Loucy (cell line): ENCODE measurements at regions not wholly inside any gene's neighbourhood (a gene's known extent, or its start where the extent isn't known, plus 50 kb on each side); places are given as distances from the start of the nearest gene placed in this dataset.

Experiments
- H2AFZ ChIP-seq: fragments of 200-600 bp; sonication (generic); 2 replicates; pipeline ENCODE4 v1.6.0; 2016; ENCODE audit warnings: antibody characterized with exemption, mild to moderate bottlenecking, low read length, moderate library complexity
- H3F3A ChIP-seq: fragments of 200-600 bp; 2 replicates; pipeline ENCODE4 v1.6.0; 2016; ENCODE audit warnings: antibody characterized with exemption, low read depth, mild to moderate bottlenecking
- H3K27me3 ChIP-seq: fragments of 200-600 bp; sonication (generic); 2 replicates; pipeline ENCODE4 v1.6.1; 2014; ENCODE audit warnings: low read length, mild to moderate bottlenecking; ENCODE audit not compliant: insufficient read depth, poor library complexity, severe bottlenecking
- H3K36me3 ChIP-seq: fragments of 200-600 bp; sonication (generic); 2 replicates; pipeline ENCODE4 v1.6.1; 2016; ENCODE audit warnings: low read length; ENCODE audit not compliant: insufficient read depth
- H3K4me1 ChIP-seq: fragments of 200-600 bp; sonication (generic); 2 replicates; pipeline ENCODE4 v1.5.1; 2014; ENCODE audit warnings: low read length, mild to moderate bottlenecking; ENCODE audit not compliant: insufficient read depth, poor library complexity, severe bottlenecking
- H3K4me2 ChIP-seq: fragments of 200-600 bp; sonication (generic); 2 replicates; pipeline ENCODE4 v1.6.0; 2014; ENCODE audit warnings: antibody characterized with exemption, low read length, low read depth, mild to moderate bottlenecking; ENCODE audit not compliant: poor library complexity, severe bottlenecking
- H3K4me3 ChIP-seq: fragments of 200-600 bp; sonication (generic); 2 replicates; pipeline ENCODE4 v1.5.1; 2014; ENCODE audit warnings: low read length, mild to moderate bottlenecking, mixed read lengths; ENCODE audit not compliant: poor library complexity, severe bottlenecking
- H3K79me2 ChIP-seq: fragments of 200-600 bp; sonication (generic); 2 replicates; pipeline ENCODE4 v1.6.1; 2014; ENCODE audit warnings: low read length; ENCODE audit not compliant: insufficient read depth
- H3K9ac ChIP-seq: fragments of 200-600 bp; sonication (generic); 2 replicates; pipeline ENCODE4 v1.6.0; 2014; ENCODE audit warnings: mild to moderate bottlenecking, low read depth, low read length, moderate library complexity; ENCODE audit not compliant: poor library complexity, severe bottlenecking
- H3K9me2 ChIP-seq: fragments of 200-600 bp; sonication (generic); replicated peaks from 2 replicates; pipeline ENCODE4 v1.6.1; 2016; ENCODE audit warnings: low read depth, low read length, mixed read lengths
- H3K9me3 ChIP-seq: fragments of 200-600 bp; sonication (generic); 2 replicates; pipeline ENCODE4 v1.6.1; 2014; ENCODE audit warnings: mild to moderate bottlenecking, antibody characterized with exemption, low read length, low read depth; ENCODE audit not compliant: insufficient read depth
- H4K20me1 ChIP-seq: fragments of 200-600 bp; sonication (generic); 2 replicates; pipeline ENCODE4 v1.6.0; 2014; ENCODE audit warnings: antibody characterized with exemption, low read length, mild to moderate bottlenecking; ENCODE audit not compliant: insufficient read depth, poor library complexity, severe bottlenecking
- EZH2phosphoT487 ChIP-seq: fragments of 200-600 bp; IDR thresholded peaks from 2 replicates; pipeline ENCODE4 v1.6.1; 2018; ENCODE audit warnings: antibody characterized with exemption, mild to moderate bottlenecking, moderate library complexity, borderline replicate concordance
- TF ChIP-seq, protein P1 (sequence below): fragments of 200-600 bp; sonication (generic); conservative IDR thresholded peaks from 2 replicates; pipeline ENCODE4 v1.5.1; 2014; ENCODE audit warnings: mild to moderate bottlenecking, antibody characterized with exemption, low read length

DNA sequence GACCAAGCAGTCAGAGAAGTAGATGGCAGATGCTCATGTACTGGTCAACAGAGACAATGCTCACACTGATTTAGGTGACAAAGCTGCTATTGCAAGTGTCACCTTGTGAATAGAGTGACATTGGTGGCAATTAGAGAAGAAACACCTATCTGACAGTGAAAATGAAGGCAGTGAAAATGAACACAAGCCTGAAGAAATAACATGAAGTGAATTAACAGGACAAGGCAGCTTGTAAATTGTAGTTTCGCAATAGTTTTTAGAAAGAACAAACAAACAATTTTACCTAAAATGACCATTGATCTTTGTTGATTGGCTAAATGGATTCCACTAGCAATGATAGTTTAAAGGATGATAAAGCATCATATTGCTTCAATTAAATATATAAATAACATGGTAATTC lies 1389.5 kb downstream of the PLA2G4A start:
- Histone ChIP-seq H3K9me3 (no peaks in the 10 kb centered on the region), H3F3A (no peaks in the 10 kb centered on the region), H3K79me2 (no peaks in the 10 kb centered on the region)

DNA sequence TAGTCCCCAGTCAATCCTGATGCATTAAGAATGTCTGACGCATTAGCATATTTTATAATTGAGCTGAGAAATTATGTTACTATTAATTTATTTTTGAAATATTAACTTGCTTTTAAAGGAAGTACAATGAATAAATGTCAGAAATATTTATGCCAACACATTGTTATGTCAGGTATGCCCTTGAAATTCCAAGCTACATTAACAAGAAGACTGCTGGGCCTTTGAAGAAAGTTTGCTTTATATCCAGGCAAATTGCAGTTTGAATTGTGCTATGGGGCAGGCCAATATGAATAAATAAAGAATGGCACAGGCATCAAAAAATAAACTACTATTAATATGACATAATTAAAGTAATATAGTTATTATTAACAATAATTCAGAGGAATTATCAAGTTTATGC lies 1391.3 kb downstream of the PLA2G4A start:
- Histone ChIP-seq H3K4me2 (no peak overlapping the region), H3F3A (no peaks in the 10 kb centered on the region), H3K27me3 (no peaks in the 10 kb centered on the region), H3K4me3 (no peak overlapping the region), H3K36me3 (no peaks in the 10 kb centered on the region), H2AFZ (no peak overlapping the region), H4K20me1 (no peaks in the 10 kb centered on the region), H3K9me3 (no peaks in the 10 kb centered on the region), H3K79me2 (no peaks in the 10 kb centered on the region), H3K4me1 (no peaks in the 10 kb centered on the region), H3K9me2 (no peaks in the 10 kb centered on the region), H3K9ac (no peak overlapping the region)
- TF ChIP-seq, protein P1, sequence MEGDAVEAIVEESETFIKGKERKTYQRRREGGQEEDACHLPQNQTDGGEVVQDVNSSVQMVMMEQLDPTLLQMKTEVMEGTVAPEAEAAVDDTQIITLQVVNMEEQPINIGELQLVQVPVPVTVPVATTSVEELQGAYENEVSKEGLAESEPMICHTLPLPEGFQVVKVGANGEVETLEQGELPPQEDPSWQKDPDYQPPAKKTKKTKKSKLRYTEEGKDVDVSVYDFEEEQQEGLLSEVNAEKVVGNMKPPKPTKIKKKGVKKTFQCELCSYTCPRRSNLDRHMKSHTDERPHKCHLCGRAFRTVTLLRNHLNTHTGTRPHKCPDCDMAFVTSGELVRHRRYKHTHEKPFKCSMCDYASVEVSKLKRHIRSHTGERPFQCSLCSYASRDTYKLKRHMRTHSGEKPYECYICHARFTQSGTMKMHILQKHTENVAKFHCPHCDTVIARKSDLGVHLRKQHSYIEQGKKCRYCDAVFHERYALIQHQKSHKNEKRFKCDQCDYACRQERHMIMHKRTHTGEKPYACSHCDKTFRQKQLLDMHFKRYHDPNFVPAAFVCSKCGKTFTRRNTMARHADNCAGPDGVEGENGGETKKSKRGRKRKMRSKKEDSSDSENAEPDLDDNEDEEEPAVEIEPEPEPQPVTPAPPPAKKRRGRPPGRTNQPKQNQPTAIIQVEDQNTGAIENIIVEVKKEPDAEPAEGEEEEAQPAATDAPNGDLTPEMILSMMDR, result no peak
- TF ChIP-seq EZH2phosphoT487, result no peak

More for the DNA sequence above, 1389.5 kb downstream of the PLA2G4A start:
- TF ChIP-seq EZH2phosphoT487, result no peak
- TF ChIP-seq, protein P1, result no peak
- H3K9me2 ChIP-seq, result no peaks in the 10 kb centered on the region
- no peak overlapping the region for H3K4me3 ChIP-seq
- H3K27me3 ChIP-seq, result no peaks in the 10 kb centered on the region
- no peaks in the 10 kb centered on the region for H4K20me1 ChIP-seq
- H2AFZ ChIP-seq, result no peak overlapping the region
- no peaks in the 10 kb centered on the region for H3K4me1 ChIP-seq
- H3K36me3 ChIP-seq, result no peaks in the 10 kb centered on the region
- no peak overlapping the region for H3K9ac ChIP-seq
- no peak overlapping the region for H3K4me2 ChIP-seq

DNA sequence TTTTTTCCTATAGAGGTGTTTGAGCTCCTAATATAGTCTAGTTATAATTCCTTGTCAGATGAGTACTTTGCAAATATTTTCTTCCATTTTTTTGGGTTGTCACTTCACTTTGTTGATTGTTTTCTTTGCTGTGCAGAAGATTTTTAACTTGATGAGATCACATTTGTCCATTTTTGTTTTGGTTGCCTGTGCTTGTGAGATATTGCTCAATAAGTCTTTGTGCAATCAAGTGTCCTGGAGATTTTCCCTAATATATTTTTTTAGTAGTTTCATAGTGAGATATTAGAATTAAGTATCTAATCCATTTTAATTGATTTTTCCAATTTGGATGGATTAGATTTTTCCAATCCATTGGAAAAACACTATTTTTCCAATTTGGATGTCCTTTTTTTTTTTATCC lies 1395.5 kb downstream of the PLA2G4A start:
- no peaks in the 10 kb centered on the region for H3K4me1 ChIP-seq
- no peaks in the 10 kb centered on the region for H3K36me3 ChIP-seq
- H3K4me3 ChIP-seq, result no peak overlapping the region
- H3K27me3 ChIP-seq, result no peaks in the 10 kb centered on the region
- no peak overlapping the region for H3K4me2 ChIP-seq
- no peaks in the 10 kb centered on the region for H4K20me1 ChIP-seq
- H2AFZ ChIP-seq, result no peak overlapping the region
- no peaks in the 10 kb centered on the region for H3F3A ChIP-seq
- no peaks in the 10 kb centered on the region for H3K9me3 ChIP-seq
- H3K9ac ChIP-seq, result no peak overlapping the region
- TF ChIP-seq EZH2phosphoT487, result no peak
- TF ChIP-seq, protein P1, result no peak
- H3K79me2 ChIP-seq, result no peaks in the 10 kb centered on the region
- H3K9me2 ChIP-seq, result no peaks in the 10 kb centered on the region
